PC-9 (cell line): ENCODE measurements at regions not wholly inside any gene's neighbourhood (a gene's known extent, or its start where the extent isn't known, plus 50 kb on each side); places are given as distances from the start of the nearest gene placed in this dataset.

ENCODE experiments used
- EZH2 ChIP-seq: fragments of 200-600 bp; sonication (generic); IDR thresholded peaks from 2 replicates; pipeline ENCODE4 v1.8.0; 2017; ENCODE audit warnings: antibody characterized with exemption, low read depth
- TF ChIP-seq, protein P1 (sequence below): fragments of 200-600 bp; sonication (generic); conservative IDR thresholded peaks from 2 replicates; pipeline ENCODE4 v1.6.1; 2017; ENCODE audit warnings: mixed run types, antibody characterized with exemption, mild to moderate bottlenecking, moderate library complexity

DNA sequence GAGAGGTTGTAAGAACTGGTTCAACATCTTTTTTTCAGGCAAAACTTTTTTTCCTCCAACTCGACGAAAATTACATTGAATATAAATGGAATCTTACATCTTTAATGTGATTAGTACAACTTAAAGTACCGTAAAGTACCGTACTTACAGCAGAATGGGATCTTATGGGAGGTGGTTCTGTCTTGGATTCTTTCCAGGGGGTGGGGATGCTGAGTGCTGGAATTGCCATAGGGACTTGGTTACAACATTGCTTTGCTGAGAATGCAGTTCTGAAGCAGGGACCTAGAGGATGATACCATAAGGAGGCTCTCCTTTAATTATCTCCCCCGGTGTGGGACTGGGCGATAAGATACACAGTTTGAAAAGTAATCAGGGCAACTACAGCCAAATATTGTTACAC lies 186.4 kb downstream of the KLF5 start:
- TF ChIP-seq, protein P1, sequence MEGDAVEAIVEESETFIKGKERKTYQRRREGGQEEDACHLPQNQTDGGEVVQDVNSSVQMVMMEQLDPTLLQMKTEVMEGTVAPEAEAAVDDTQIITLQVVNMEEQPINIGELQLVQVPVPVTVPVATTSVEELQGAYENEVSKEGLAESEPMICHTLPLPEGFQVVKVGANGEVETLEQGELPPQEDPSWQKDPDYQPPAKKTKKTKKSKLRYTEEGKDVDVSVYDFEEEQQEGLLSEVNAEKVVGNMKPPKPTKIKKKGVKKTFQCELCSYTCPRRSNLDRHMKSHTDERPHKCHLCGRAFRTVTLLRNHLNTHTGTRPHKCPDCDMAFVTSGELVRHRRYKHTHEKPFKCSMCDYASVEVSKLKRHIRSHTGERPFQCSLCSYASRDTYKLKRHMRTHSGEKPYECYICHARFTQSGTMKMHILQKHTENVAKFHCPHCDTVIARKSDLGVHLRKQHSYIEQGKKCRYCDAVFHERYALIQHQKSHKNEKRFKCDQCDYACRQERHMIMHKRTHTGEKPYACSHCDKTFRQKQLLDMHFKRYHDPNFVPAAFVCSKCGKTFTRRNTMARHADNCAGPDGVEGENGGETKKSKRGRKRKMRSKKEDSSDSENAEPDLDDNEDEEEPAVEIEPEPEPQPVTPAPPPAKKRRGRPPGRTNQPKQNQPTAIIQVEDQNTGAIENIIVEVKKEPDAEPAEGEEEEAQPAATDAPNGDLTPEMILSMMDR = no peak
- no peak for TF ChIP-seq EZH2
